ENCODE measurements at regions not wholly inside any gene's neighbourhood (a gene's known extent, or its start where the extent isn't known, plus 50 kb on each side); places are given as distances from the start of the nearest gene placed in this dataset.

- no peak overlapping the region for H3K27ac ChIP-seq
- H3K4me3 ChIP-seq: peak overlapping the region in 1 of 2 donors; percentile 99
- TF ChIP-seq, protein P1, sequence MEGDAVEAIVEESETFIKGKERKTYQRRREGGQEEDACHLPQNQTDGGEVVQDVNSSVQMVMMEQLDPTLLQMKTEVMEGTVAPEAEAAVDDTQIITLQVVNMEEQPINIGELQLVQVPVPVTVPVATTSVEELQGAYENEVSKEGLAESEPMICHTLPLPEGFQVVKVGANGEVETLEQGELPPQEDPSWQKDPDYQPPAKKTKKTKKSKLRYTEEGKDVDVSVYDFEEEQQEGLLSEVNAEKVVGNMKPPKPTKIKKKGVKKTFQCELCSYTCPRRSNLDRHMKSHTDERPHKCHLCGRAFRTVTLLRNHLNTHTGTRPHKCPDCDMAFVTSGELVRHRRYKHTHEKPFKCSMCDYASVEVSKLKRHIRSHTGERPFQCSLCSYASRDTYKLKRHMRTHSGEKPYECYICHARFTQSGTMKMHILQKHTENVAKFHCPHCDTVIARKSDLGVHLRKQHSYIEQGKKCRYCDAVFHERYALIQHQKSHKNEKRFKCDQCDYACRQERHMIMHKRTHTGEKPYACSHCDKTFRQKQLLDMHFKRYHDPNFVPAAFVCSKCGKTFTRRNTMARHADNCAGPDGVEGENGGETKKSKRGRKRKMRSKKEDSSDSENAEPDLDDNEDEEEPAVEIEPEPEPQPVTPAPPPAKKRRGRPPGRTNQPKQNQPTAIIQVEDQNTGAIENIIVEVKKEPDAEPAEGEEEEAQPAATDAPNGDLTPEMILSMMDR (IDR thresholded peaks at IDR 0.05): no peak
- no peaks in the 10 kb centered on the region for H3K9me3 ChIP-seq
- no peaks in the 10 kb centered on the region for H3K27me3 ChIP-seq (replicated peaks; ENCODE audit: insufficient read depth)
- intact Hi-C loops (cut with DNase I): loop anchor here (10.0 kb wide), 1 partner anchor 358 kb away; the partner anchor contains the start of gene ZNF783
- WGBS: 71% methylated on average over 10 of the region's 10 CpGs
- H3K36me3 ChIP-seq: peaks cover 13 to 23% of the 10 kb centered on the region in 2 donors
- DNase-seq (ENCODE audit: low spot score): no peak
- peaks cover 12% of the 10 kb centered on the region for H3K4me1 ChIP-seq (replicated peaks)
These were observed 125.0 kb upstream of the ZNF746 start for GRCh38 chr7:149622444-149623210.

- H3K4me3 ChIP-seq: no peak overlapping the region
- no peak overlapping the region for H3K27ac ChIP-seq
- no peaks in the 10 kb centered on the region for H3K27me3 ChIP-seq (replicated peaks; ENCODE audit: insufficient read depth)
- DNase-seq (ENCODE audit: low spot score): no peak
- H3K4me1 ChIP-seq (replicated peaks): peaks cover 12% of the 10 kb centered on the region
- intact Hi-C loops (cut with DNase I): loop anchor here (10.0 kb wide), 1 partner anchor 357 kb away; the partner anchor contains the start of gene ZNF783
- H3K9me3 ChIP-seq: no peaks in the 10 kb centered on the region
- 77% methylated on average over 7 of the region's 7 CpGs for WGBS
- TF ChIP-seq, protein P1 (IDR thresholded peaks at IDR 0.05): no peak
- TF ChIP-seq POLR2A (IDR thresholded peaks at IDR 0.05) (no peak), POLR2AphosphoS5 (IDR thresholded peaks at IDR 0.05) (no peak)
- peaks cover 13 to 25% of the 10 kb centered on the region in 2 donors for H3K36me3 ChIP-seq
These were observed 124.2 kb upstream of the ZNF746 start for GRCh38 chr7:149621776-149622175.

DNA sequence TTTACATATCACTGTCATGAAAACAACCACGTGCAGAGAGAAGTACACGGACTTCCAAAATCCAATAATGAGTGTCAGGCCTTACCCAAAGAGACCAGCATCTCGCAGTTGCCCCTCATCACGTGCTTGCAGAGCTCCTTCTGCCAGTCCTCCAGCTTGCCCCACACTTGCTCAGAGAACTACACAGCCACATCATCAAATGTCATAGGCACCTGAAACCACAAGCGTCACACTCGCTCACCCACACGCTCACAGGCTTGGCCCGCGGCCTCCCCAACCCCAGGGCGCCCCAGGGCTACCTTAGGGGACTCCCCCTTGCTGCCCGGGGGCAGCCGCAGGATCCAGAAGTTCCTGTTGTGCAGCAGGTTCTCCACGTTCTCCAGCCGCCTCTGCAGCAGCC is 123.4 kb upstream of the ZNF746 start:
- no peak for DNase-seq (ENCODE audit: low spot score)
- 90% methylated on average over 12 of the region's 14 CpGs for WGBS
- H3K36me3 ChIP-seq: peaks cover 13 to 25% of the 10 kb centered on the region in 2 donors
- no peaks in the 10 kb centered on the region for H3K9me3 ChIP-seq
- no peaks in the 10 kb centered on the region for H3K27me3 ChIP-seq (replicated peaks; ENCODE audit: insufficient read depth)
- TF ChIP-seq POLR2A (IDR thresholded peaks at IDR 0.05): no peak
- TF ChIP-seq, protein P1 (IDR thresholded peaks at IDR 0.05): no peak
- TF ChIP-seq POLR2AphosphoS5 (IDR thresholded peaks at IDR 0.05): no peak
- no peak overlapping the region for H3K27ac ChIP-seq
- intact Hi-C loops (cut with DNase I): loop anchor here (10.0 kb wide), 1 partner anchor 356 kb away; the partner anchor contains the start of gene ZNF783
- H3K4me1 ChIP-seq (replicated peaks): peaks cover 8% of the 10 kb centered on the region
- H3K4me3 ChIP-seq: no peak overlapping the region

- Histone ChIP-seq H3K27ac (no peak overlapping the region), H3K4me3 (no peak overlapping the region), H3K4me1 (replicated peaks) (no peaks in the 10 kb centered on the region), H3K36me3 (peaks cover 13 to 36% of the 10 kb centered on the region in 2 donors), H3K27me3 (replicated peaks; ENCODE audit: insufficient read depth) (no peaks in the 10 kb centered on the region), H3K9me3 (no peaks in the 10 kb centered on the region)
- intact Hi-C loops (cut with DNase I): no loop called here
- 53% methylated on average over 8 of the region's 8 CpGs for WGBS
- DNase-seq (ENCODE audit: low spot score): peak; percentile 26
- TF ChIP-seq POLR2AphosphoS5 (IDR thresholded peaks at IDR 0.05) (peak; percentile 49), POLR2A (IDR thresholded peaks at IDR 0.05) (no peak)
These were observed 119.3 kb upstream of the ZNF746 start for GRCh38 chr7:149616898-149617297.

- TF ChIP-seq POLR2AphosphoS5 (IDR thresholded peaks at IDR 0.05): no peak
- TF ChIP-seq, protein P1 (IDR thresholded peaks at IDR 0.05): peak in 1 of 4 experiments; percentile 7
- Histone ChIP-seq H3K4me3 (no peak overlapping the region), H3K9me3 (no peaks in the 10 kb centered on the region), H3K36me3 (peaks cover 9 to 38% of the 10 kb centered on the region in 2 donors), H3K27me3 (replicated peaks; ENCODE audit: insufficient read depth) (no peaks in the 10 kb centered on the region), H3K27ac (no peak overlapping the region), H3K4me1 (replicated peaks) (no peaks in the 10 kb centered on the region)
- DNase-seq (ENCODE audit: low spot score): no peak
- intact Hi-C loops (cut with DNase I): no loop called here
- WGBS: 75% methylated on average over 13 of the region's 13 CpGs
These were observed 118.2 kb upstream of the ZNF746 start for GRCh38 chr7:149615690-149616270.

Data from prostate gland (tissue), 2 donors.